Mucosa of descending colon (tissue), 3 donors: ENCODE measurements at regions not wholly inside any gene's neighbourhood (a gene's known extent, or its start where the extent isn't known, plus 50 kb on each side); places are given as distances from the start of the nearest gene placed in this dataset.

Experiments used
- ATAC-seq: fragments of 200-7000 bp; cut with Tn5 transposase; one replicate; pipeline ENCODE4 v1.9.1; 2020; ENCODE audit warnings: mild to moderate bottlenecking, moderate library complexity
- DNase-seq, 3 donors: peaks; one replicate each; pipeline ENCODE4 v3.0.0-alpha.2; 2020
- H3K36me3 ChIP-seq: fragments of 200-600 bp; one replicate; pipeline ENCODE4 v1.8.0; 2021; ENCODE audit warnings: low read depth, mild to moderate bottlenecking
- H3K4me1 ChIP-seq: fragments of 200-600 bp; one replicate; pipeline ENCODE4 v1.8.0; 2021; ENCODE audit warnings: low read depth, mild to moderate bottlenecking
- H3K4me3 ChIP-seq: fragments of 200-600 bp; one replicate; pipeline ENCODE4 v1.8.0; 2021; ENCODE audit warnings: mild to moderate bottlenecking
- H3K9me3 ChIP-seq: fragments of 200-600 bp; one replicate; pipeline ENCODE4 v1.8.0; 2021; ENCODE audit warnings: mild to moderate bottlenecking
- intact Hi-C, 2 donors: fragments of 100-400 bp; cut with DNase I in 1 of 2; cut with micrococcal nuclease in 1 of 2; formaldehyde crosslinking; loops; one replicate each; pipeline versions ENCODE4 v1.11.0 to v1.11.1; 2022; cut with DNase I, micrococcal nuclease
- TF ChIP-seq, protein P1 (sequence below): fragments of 200-600 bp; IDR thresholded peaks from one replicate; pipeline ENCODE4 v1.8.0; 2022; ENCODE audit warnings: antibody characterized with exemption, mild to moderate bottlenecking
- donor health status: DM: no; HTN: no; CAD: no; lungs with moderate emphysema.
- donor health status: DM: no; HTN: no; CAD: no.
- donor health status: DM: no; HTN: yes; CAD: no.

DNA sequence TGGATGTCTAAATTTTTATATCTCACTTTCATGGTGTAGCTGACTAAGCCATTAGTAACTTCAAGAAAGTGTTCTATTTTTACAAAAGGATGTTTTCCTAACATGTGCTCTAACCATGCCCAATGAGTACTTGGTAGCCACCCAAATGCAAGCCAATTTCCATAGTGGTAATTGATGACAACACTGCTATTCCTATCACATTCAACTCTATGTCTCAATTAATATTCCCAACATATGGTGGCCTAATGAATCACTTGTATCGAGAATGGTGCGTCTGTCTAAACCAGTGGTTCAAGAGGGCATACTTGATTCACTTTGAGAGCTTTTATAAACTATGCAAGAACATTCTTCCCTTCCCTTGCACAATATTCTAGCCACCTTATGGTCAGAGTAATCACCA lies 112.9 kb upstream of the GPRIN3 start:
- TF ChIP-seq, protein P1, sequence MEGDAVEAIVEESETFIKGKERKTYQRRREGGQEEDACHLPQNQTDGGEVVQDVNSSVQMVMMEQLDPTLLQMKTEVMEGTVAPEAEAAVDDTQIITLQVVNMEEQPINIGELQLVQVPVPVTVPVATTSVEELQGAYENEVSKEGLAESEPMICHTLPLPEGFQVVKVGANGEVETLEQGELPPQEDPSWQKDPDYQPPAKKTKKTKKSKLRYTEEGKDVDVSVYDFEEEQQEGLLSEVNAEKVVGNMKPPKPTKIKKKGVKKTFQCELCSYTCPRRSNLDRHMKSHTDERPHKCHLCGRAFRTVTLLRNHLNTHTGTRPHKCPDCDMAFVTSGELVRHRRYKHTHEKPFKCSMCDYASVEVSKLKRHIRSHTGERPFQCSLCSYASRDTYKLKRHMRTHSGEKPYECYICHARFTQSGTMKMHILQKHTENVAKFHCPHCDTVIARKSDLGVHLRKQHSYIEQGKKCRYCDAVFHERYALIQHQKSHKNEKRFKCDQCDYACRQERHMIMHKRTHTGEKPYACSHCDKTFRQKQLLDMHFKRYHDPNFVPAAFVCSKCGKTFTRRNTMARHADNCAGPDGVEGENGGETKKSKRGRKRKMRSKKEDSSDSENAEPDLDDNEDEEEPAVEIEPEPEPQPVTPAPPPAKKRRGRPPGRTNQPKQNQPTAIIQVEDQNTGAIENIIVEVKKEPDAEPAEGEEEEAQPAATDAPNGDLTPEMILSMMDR, result no peak
- intact Hi-C loops, result no loop called here
- ATAC-seq (no peak), DNase-seq (no peak)
- Histone ChIP-seq H3K36me3 (no peaks in the 10 kb centered on the region), H3K4me1 (no peaks in the 10 kb centered on the region), H3K4me3 (no peak overlapping the region), H3K9me3 (no peaks in the 10 kb centered on the region)

DNA sequence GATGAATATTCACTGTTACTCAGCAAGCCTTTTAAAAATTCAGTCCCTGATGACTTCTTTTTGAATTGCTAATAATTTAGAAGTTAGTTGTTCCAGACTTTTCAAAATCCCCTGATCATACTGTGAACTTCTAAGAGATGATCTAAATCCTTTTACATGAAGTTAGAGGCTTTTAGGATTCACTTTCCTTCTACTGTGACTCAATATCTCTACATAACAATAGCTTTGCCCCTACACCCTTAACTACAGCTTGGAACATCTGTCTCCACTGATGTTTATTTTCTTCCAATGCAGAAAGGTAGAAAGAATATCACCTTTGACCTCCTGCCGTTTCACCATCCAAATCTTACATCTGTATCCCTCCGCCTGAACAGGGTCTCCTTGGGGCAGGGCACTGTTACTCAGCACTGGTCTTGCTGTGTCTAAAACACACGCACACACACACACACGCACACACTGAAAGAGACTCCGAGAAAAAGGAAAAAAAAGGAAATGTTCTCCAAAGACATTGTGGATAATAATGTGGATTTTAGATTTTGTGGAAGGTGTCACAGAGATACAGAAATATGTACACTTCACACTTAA lies 111.6 kb upstream of the GPRIN3 start:
- no peak for ATAC-seq
- intact Hi-C loops, result no loop called here
- TF ChIP-seq, protein P1, result no peak

DNA sequence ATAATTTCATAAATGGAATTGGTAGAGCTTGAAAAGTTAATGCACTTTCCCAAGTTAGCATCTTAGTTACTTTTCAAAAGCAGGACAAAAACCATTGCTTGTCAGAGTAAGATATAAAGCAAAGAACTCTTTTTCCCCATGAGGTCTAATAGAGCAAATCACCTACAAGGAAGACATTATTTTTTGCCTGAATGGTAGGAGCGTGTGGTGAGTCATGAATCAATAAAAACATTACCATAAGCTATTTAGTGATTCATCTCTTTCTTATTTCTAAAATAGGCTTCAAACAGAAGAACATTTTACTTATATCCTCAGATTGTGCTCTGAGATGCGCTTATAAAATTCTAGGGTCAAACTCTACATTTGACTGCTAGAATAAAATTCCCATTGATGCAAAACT lies 109.4 kb upstream of the GPRIN3 start:
- H3K4me1 ChIP-seq, result no peaks in the 10 kb centered on the region
- DNase-seq (no peak), ATAC-seq (peak; percentile 47)
- intact Hi-C loops, result no loop called here
- H3K36me3 ChIP-seq, result no peaks in the 10 kb centered on the region
- no peak overlapping the region for H3K4me3 ChIP-seq
- TF ChIP-seq, protein P1, result no peak
- H3K9me3 ChIP-seq, result no peaks in the 10 kb centered on the region

More for the DNA sequence above, 111.6 kb upstream of the GPRIN3 start:
- no peak for DNase-seq
- Histone ChIP-seq H3K4me3 (no peak overlapping the region), H3K9me3 (no peaks in the 10 kb centered on the region), H3K4me1 (no peaks in the 10 kb centered on the region), H3K36me3 (no peaks in the 10 kb centered on the region)

DNA sequence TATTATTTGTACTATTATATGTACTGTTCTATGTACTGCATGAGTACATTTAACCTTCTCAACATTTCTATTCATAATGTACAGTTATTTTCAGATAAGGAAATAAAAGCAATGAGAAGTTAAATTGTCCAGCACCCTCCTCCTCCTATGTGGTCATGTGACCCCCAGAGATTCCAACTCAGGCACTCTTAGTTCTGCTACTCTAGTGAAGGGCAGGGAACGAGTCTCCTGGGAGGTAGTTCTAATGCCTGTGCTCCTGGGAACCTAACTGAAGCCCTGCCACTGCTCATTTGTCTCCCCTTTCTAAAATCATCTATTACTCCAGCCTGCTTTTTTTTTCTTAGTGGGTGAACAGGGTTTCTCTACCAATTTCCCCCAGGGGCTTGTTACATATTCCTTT lies 105.9 kb upstream of the GPRIN3 start:
- no peak for ATAC-seq
- H3K4me1 ChIP-seq, result no peaks in the 10 kb centered on the region
- TF ChIP-seq, protein P1, result no peak
- DNase-seq, result no peak
- H3K9me3 ChIP-seq, result no peaks in the 10 kb centered on the region
- no peaks in the 10 kb centered on the region for H3K36me3 ChIP-seq
- no peak overlapping the region for H3K4me3 ChIP-seq
- intact Hi-C loops, result no loop called here

DNA sequence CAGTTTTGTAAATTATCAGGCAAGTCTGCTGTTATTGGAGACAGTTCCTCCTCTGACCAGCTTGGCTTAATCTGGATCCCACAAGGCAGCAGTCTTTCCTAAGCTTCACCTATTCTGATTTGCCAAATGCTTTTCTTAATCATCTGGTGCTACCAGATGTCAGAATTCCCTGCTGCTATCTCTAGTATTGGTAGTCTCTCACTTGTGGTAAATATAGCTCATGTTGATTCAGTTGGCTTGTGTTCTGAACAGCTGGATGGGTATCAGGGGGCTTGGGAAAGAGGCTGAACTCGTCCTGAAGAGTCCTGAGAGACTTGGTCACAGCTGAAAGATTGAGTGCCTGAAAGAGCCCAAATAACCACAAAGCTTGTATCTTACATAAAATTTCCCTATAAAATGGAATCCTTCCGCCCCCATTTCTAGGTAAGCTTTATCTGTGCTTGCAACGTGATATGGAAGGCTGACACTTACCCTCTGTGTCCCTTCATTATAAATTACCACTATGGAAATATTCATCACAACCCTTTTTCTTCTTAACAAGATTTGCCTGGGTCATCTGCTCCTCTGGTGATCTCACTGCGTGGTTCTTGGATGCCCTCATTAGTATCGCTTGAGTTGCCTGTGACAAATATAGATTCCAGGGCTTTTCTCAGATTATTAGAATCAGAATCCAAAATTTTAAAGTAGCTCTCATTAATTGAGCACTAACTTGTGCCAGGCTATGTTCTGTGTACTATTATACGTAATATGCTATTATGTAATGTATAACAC lies 104.1 kb upstream of the GPRIN3 start:
- Histone ChIP-seq H3K4me3 (no peak overlapping the region), H3K4me1 (no peaks in the 10 kb centered on the region), H3K36me3 (no peaks in the 10 kb centered on the region), H3K9me3 (no peaks in the 10 kb centered on the region)
- intact Hi-C loops, result no loop called here
- TF ChIP-seq, protein P1, result no peak
- ATAC-seq (no peak), DNase-seq (no peak)
